Urinary bladder (tissue), 3 donors: ENCODE measurements at regions not wholly inside any gene's neighbourhood (a gene's known extent, or its start where the extent isn't known, plus 50 kb on each side); places are given as distances from the start of the nearest gene placed in this dataset.

ENCODE experiments used
- DNase-seq: peaks from one replicate; pipeline ENCODE4 v3.0.0-alpha.2; 2015; ENCODE audit errors: extremely low spot score
- H3K27ac ChIP-seq: one replicate; pipeline ENCODE4 v1.5.1; 2013; ENCODE audit warnings: low read depth, mild to moderate bottlenecking, moderate library complexity
- H3K36me3 ChIP-seq: one replicate; pipeline ENCODE4 v1.6.1; 2013; ENCODE audit warnings: mild to moderate bottlenecking, moderate library complexity; ENCODE audit not compliant: insufficient read depth
- H3K4me1 ChIP-seq: one replicate; pipeline ENCODE4 v1.6.1; 2013; ENCODE audit warnings: mild to moderate bottlenecking, moderate library complexity; ENCODE audit not compliant: insufficient read depth
- H3K4me3 ChIP-seq: one replicate; pipeline ENCODE4 v1.5.1; 2013; ENCODE audit warnings: low read depth, low read length
- WGBS: extraction: QIAGEN DNeasy Blood & Tissue Kit; methylation state at CpG from one replicate; pipeline ENCODE4 v1.1.7; 2013; 5-methylcytosine and 5-hydroxymethylcytosine counted together
- donor health status: healthy with polysubstance abuse.
- donor health status: healthy.

DNA sequence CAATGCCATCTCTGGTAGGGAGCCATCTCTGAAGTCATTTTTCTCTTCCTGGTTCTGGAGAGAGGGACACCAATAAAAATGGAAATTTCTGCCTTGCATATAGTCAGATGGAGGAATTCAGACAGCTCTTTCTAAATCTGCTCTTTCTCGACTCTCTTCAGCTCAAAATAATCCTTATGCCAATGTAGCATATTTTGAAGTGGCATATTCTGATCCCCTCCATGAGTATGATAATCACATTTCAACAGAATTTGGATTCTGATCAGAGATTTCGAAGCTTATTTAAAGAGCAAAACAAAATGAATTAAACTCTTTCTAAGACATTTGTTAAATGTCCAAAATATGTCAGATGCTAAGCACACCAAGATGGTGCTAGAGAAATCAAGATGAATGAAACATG is 267.1 kb upstream of the BTBD3 start:
- no peak for DNase-seq
- H3K4me1 ChIP-seq = no peaks in the 10 kb centered on the region
- no peak overlapping the region for H3K27ac ChIP-seq
- H3K4me3 ChIP-seq = no peak overlapping the region
- H3K36me3 ChIP-seq = no peaks in the 10 kb centered on the region
- 90% methylated on average over 2 of the region's 2 CpGs for WGBS

DNA sequence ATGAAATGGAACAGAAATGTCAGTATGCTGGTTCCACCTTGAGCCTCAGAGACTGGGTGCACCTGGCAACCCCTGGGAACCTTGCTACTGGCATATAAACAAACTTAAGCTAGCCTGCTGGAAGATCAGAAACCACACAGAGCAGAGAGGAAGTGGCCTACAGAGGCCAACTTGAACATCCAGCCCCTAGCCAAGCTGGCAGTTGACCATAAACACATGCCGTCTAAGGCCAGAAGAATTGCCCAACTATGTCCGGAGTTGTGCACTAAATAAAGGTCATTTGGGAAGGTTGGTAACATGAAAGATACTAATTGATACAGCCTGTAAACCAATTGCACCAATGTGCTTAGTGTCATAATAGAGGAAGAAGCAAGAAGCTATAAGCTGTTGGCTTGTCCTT is 266.6 kb upstream of the BTBD3 start:
- WGBS = 63% methylated on average over 2 of the region's 2 CpGs
- no peaks in the 10 kb centered on the region for H3K4me1 ChIP-seq
- H3K27ac ChIP-seq = no peak overlapping the region
- H3K36me3 ChIP-seq = no peaks in the 10 kb centered on the region
- DNase-seq = no peak
- H3K4me3 ChIP-seq = no peak overlapping the region

DNA sequence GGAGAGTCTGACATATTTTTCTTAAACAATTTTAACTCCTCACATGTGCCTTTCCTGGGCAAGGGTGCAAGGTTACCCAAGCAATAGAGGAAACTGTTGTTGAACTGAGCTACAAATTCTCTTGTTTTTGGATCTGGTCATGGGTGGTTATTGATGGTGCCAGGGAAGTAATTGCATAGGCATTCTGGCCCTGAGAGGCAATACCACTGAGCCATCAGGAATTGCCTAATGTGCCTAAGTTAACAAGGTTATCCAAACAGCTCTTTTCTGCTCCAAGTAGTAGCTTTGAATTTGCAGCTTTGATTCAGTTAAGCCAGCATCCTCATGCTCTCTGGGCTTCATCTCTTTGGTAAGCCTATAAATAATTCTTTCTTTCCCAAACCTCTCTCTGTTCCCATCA is 266.0 kb upstream of the BTBD3 start:
- Histone ChIP-seq H3K36me3 (no peaks in the 10 kb centered on the region), H3K4me3 (no peak overlapping the region), H3K4me1 (no peaks in the 10 kb centered on the region), H3K27ac (no peak overlapping the region)
- DNase-seq = no peak

DNA sequence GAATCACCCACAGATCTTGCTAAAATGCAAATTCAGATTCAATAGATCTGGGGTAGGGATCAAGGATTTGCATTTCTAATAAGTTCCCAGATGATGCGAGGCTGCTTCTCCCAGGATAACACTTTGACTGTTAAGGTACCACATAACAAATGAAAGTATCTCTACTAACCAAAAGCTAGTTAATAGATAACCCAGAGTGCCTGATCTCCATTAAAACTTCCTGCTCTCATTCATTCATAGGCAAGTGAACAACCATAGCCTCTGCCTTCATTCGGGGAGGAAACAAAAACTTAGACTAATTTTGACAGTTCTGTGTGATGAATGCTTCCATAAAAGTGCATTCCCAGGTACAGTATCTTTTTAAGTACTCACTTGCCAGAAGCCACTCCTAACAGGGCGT is 265.6 kb upstream of the BTBD3 start:
- no peak overlapping the region for H3K4me3 ChIP-seq
- no peaks in the 10 kb centered on the region for H3K4me1 ChIP-seq
- DNase-seq = no peak
- no peaks in the 10 kb centered on the region for H3K36me3 ChIP-seq
- H3K27ac ChIP-seq = no peak overlapping the region
- WGBS = 69% methylated on average over 3 of the region's 3 CpGs

DNA sequence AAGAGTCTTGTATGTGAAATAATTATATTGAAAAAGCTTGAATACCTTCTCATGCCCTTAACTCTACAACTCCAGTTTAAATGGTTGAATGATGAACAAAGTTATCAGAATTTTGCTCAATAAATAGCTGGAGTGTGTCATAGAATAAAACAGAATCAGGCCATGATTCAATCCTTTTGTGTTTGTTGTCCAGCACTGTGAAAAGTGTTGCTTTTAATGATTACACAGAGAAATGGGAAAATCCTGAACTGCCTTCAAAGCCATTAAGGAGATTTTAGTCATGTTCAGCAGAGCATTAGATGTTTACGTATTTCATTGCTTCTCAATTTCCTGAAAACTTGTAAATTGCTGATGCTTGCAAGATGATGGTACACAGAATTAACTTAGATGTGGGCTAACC is 262.9 kb upstream of the BTBD3 start:
- Histone ChIP-seq H3K36me3 (no peaks in the 10 kb centered on the region), H3K27ac (no peak overlapping the region), H3K4me1 (no peaks in the 10 kb centered on the region), H3K4me3 (no peak overlapping the region)
- 97% methylated on average over 1 of the region's 1 CpG for WGBS
- DNase-seq = no peak

DNA sequence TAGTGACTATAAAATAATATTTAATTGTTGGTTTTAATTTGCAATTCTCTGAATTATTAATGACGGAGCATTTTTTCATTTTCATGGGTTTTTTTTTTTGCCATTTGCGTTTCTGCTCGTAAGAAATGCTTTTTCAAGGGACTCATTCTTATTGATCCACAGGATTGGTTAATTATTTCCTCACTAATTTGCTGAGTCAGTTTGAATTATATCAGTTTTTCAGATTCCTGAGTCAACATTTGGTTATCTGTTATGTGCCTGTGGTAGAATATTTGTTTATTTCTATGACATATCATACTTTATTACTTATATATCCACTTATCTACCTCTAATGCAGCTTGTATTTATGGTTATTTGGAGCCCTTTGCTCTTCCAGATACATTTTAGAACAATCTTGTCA is 257.0 kb upstream of the BTBD3 start:
- 96% methylated on average over 3 of the region's 3 CpGs for WGBS
- H3K27ac ChIP-seq = no peak overlapping the region
- H3K4me1 ChIP-seq = no peaks in the 10 kb centered on the region
- H3K36me3 ChIP-seq = no peaks in the 10 kb centered on the region
- no peak overlapping the region for H3K4me3 ChIP-seq
- no peak for DNase-seq

DNA sequence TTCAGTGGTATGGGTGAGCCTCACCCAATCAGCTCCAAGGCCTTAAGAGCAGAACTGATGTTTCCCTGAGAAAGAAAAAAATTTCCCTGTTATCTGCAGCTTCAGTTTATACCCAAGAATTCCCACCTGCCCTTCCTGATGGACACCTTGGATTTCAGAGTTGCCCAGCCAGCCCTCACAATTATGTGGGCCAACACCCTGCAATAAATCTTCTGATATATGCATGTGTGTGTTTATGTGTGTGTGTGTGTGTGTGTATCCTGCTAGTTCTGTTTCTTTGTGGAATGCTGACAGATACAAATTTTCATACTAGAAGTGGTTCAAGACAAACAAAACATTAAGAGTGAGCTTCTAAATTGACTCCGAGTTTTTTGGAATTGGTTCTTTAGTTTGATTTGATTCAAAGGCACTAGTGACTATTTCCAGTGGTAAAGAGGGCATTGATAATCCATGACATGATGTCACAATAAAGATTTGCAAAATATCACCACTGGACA is 246.6 kb upstream of the BTBD3 start:
- DNase-seq = no peak
- Histone ChIP-seq H3K36me3 (no peaks in the 10 kb centered on the region), H3K4me1 (no peaks in the 10 kb centered on the region), H3K27ac (no peak overlapping the region), H3K4me3 (no peak overlapping the region)
- 63% methylated on average over 1 of the region's 1 CpG for WGBS

DNA sequence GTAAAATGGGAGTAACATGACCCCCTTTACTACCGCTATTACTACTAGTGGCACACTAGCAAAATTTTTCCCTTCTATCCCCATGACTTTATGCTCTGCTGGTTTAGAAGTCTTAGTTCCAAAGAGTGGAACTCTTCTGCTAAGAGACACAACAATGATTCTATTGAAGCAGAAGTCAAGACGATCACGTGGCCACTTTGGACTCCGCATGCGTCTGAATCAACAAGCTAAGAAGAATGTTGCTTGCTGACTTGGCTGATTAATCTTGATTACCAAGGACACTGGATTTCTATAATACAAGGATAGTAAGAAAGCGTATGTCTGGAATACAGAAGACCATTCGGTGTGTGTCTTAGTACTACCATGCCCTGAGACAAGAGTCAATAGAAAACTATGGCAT is 244.7 kb upstream of the BTBD3 start:
- Histone ChIP-seq H3K27ac (no peak overlapping the region), H3K36me3 (no peaks in the 10 kb centered on the region), H3K4me3 (no peak overlapping the region), H3K4me1 (no peaks in the 10 kb centered on the region)
- DNase-seq = no peak
- WGBS = 95% methylated on average over 7 of the region's 7 CpGs

DNA sequence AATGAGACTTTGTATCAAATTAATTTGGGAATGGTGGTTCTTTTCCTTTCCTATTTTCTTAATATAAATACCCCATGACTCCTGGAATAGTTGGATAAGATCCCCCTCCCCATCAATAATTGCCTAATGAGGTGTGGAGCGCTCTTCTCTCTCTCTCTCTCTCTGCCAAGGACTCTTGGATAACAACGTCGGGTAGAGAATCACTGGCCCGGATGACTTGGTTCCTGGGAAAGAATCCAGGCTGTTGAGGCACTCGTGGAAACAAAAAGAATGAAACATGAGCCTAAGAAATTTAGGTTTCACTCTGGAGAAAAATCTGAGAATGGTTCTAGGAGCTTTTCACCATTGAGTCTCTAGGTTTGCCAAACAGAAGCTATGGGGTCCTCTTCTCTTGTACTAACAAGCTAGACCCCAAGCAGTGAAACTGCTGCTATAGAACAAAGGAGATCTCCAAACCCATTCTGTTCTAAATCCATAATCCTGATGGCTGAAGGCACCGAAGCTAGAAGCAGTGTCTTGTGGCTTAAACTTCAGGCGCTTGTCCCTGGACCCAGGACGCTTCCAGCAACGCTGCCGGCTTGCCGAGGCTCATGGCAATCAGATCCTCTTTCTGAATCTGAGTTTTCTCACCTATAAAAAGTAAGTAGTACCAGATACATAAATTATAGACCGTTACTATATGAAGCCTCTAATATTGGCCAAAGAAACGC is 241.6 kb upstream of the BTBD3 start:
- DNase-seq = no peak
- Histone ChIP-seq H3K4me3 (no peak overlapping the region), H3K27ac (no peak overlapping the region), H3K36me3 (no peaks in the 10 kb centered on the region), H3K4me1 (no peaks in the 10 kb centered on the region)
- WGBS = 55% methylated on average over 13 of the region's 13 CpGs

DNA sequence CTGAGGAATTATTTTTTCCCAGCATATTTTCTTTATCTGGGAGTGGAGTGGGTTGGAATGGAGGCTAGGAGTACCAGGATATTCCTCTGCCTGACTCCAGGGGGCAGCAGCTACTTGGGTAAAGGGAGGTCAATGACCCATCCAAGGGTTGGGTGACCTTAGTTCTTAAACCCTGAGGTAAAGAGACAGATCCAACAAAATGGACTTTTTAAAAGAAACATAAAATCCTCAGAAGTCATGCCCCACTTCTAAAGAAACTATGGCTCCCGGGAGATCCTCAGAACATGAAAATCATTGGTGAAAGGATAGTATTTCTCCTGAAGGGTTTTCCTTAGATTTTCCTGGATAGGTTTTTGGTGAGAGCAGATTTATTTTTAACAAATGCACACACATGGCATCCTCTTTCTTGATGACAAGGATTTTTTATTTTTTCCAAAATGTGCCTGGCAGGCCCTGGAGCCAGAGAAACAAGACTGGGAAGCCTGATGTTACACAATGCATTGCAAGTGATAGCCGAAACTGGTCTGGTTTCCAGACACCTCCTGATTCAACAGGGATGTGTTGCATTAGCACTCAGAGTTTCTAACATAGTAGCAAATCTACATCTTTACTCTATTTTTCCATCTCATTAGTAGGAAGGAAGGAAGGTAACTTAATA is 240.9 kb upstream of the BTBD3 start:
- Histone ChIP-seq H3K4me1 (no peaks in the 10 kb centered on the region), H3K36me3 (no peaks in the 10 kb centered on the region), H3K27ac (no peak overlapping the region), H3K4me3 (no peak overlapping the region)
- WGBS = 74% methylated on average over 2 of the region's 2 CpGs
- no peak for DNase-seq

DNA sequence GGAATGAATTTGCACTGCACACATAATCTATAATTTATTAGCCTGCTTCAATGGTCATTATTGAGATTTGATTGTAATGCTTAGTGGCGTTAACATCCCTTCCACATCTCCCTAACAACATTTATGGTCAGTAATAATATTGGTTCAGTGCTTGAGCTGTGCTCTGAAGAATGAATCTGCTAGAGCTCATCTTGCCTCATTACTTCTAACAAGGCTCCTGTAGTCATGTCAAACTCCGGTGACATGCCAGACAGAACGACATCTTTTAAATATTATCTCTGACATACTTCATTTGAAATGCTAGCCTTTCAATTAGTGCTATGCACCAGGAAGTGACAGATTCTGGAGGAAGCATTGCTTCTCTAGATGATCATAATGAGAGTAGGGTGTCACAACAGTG is 240.3 kb upstream of the BTBD3 start:
- WGBS = 93% methylated on average over 3 of the region's 3 CpGs

DNA sequence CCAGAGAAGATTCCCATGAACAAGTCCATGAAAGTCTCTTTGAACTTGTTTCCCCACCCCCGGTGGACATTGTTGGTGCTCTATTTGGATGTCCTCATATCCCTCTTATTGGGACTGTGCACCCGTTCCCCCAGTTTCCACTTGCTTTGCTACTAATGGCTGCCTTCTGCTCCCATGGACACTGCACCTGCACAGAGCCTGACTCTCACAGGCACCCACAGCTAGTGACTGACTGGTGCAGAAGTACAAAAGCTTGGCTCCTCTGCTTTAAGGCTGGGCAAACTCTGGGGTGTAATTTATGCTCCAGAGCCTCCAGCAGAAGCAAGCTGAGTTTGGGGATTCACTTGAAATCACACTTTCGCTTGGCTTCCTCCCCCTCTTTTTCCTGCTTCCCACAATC is 239.9 kb upstream of the BTBD3 start:
- WGBS = 91% methylated on average over 3 of the region's 3 CpGs
- no peaks in the 10 kb centered on the region for H3K4me1 ChIP-seq
- no peak for DNase-seq
- no peak overlapping the region for H3K27ac ChIP-seq
- H3K36me3 ChIP-seq = no peaks in the 10 kb centered on the region
- H3K4me3 ChIP-seq = no peak overlapping the region

More for the DNA sequence above, 240.3 kb upstream of the BTBD3 start:
- DNase-seq = no peak
- no peaks in the 10 kb centered on the region for H3K4me1 ChIP-seq
- no peak overlapping the region for H3K4me3 ChIP-seq
- H3K27ac ChIP-seq = no peak overlapping the region
- no peaks in the 10 kb centered on the region for H3K36me3 ChIP-seq

DNA sequence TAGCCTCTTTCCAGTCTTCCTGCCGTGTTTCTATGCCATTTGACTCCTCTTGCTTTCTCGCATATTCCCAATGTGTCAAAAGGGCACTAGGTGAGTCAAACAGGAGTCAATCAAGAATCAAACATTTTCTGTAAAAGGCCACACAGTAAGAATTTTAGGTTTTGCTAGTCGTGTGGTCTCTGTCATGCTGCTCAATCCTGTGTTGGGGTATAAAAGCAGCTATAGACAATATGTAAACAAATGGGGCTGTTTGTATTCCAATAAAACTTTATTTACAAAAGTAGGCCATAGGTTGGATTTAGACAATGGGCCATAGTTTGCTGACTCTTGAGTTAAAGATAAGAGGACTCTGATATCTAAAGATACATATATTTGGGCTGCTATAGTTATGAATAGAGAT is 235.4 kb upstream of the BTBD3 start:
- 63% methylated on average over 3 of the region's 3 CpGs for WGBS

DNA sequence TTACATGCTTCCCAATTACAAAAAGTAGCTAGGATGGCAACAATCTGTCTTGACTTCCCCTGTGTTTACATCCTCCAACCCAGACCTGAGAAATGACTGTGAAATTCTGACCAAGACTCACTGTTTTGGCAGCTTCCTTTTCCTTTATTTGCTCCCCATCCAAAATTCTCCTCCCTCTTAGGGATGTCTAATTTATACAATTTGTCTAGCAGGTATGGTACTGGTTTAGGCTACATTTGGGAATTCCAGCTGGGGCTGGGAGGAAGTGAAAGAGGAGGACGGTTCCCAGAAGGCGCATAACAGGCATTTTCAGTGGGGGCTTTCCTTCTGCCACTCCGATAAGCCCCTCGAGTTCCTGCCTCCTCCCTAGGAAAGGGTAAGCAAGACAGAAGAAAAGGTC is 231.5 kb upstream of the BTBD3 start:
- 84% methylated on average over 4 of the region's 4 CpGs for whole genome bisulfite sequencing
- no peak for DNase-seq
- Histone ChIP-seq H3K4me3 (no peak overlapping the region), H3K4me1 (no peaks in the 10 kb centered on the region), H3K36me3 (no peaks in the 10 kb centered on the region), H3K27ac (no peak overlapping the region)

More for the DNA sequence above, 235.4 kb upstream of the BTBD3 start:
- no peak overlapping the region for H3K27ac ChIP-seq
- no peak overlapping the region for H3K4me3 ChIP-seq
- H3K4me1 ChIP-seq = no peaks in the 10 kb centered on the region
- DNase-seq = no peak
- no peaks in the 10 kb centered on the region for H3K36me3 ChIP-seq
